WTC11 (cell line): ENCODE measurements at regions not wholly inside any gene's neighbourhood (a gene's known extent, or its start where the extent isn't known, plus 50 kb on each side); places are given as distances from the start of the nearest gene placed in this dataset.

Experiments
- CBFB ChIP-seq: sonication (generic); formaldehyde crosslinking; IDR thresholded peaks from 2 replicates; pipeline ENCODE4 v1.8.1; 2022; ENCODE audit warnings: mild to moderate bottlenecking, low read depth, missing genetic modification reagents
- CREM ChIP-seq: sonication (generic); formaldehyde crosslinking; IDR thresholded peaks from 2 replicates; pipeline ENCODE4 v1.8.1; 2022; ENCODE audit warnings: mild to moderate bottlenecking, missing genetic modification reagents, moderate library complexity
- ETV6 ChIP-seq: sonication (generic); formaldehyde crosslinking; IDR thresholded peaks from 2 replicates; pipeline ENCODE4 v1.8.1; 2022; ENCODE audit warnings: mild to moderate bottlenecking, missing genetic modification reagents
- NR2C2 ChIP-seq: sonication (generic); formaldehyde crosslinking; IDR thresholded peaks from 2 replicates; pipeline ENCODE4 v1.8.0; 2022; ENCODE audit warnings: mild to moderate bottlenecking, missing genetic modification reagents
- NR3C1 ChIP-seq: sonication (generic); formaldehyde crosslinking; conservative IDR thresholded peaks from 2 replicates; pipeline ENCODE4 v1.8.1; 2023; ENCODE audit warnings: low read depth, mild to moderate bottlenecking, missing genetic modification reagents
- SP1 ChIP-seq: sonication (generic); formaldehyde crosslinking; conservative IDR thresholded peaks from 2 replicates; pipeline ENCODE4 v1.8.1; 2022; ENCODE audit warnings: missing genetic modification reagents
- TCF7 ChIP-seq: sonication (generic); formaldehyde crosslinking; IDR thresholded peaks from 2 replicates; pipeline ENCODE4 v1.8.0; 2022; ENCODE audit warnings: mild to moderate bottlenecking, low read depth, missing genetic modification reagents, moderate library complexity
- TEAD1 ChIP-seq: sonication (generic); formaldehyde crosslinking; IDR thresholded peaks from 2 replicates; pipeline ENCODE4 v1.8.0; 2022; ENCODE audit warnings: mild to moderate bottlenecking, missing genetic modification reagents
- ZNF263 ChIP-seq: sonication (generic); formaldehyde crosslinking; IDR thresholded peaks from 2 replicates; pipeline ENCODE4 v1.8.1; 2022; ENCODE audit warnings: low read depth, mild to moderate bottlenecking, moderate library complexity, missing genetic modification reagents
- ZNF423 ChIP-seq: fragments of 250-450 bp; sonication (Bioruptor Pico); IDR thresholded peaks from 2 replicates; pipeline ENCODE4 v2.1.2; 2022; ENCODE audit warnings: mild to moderate bottlenecking, moderate library complexity
- TF ChIP-seq, protein P1 (sequence below): fragments of 200-600 bp; IDR thresholded peaks from 2 replicates; pipeline ENCODE4 v1.8.0; 2022; ENCODE audit warnings: antibody characterized with exemption
- TF ChIP-seq, protein P2 (sequence below): sonication (generic); formaldehyde crosslinking; IDR thresholded peaks from 2 replicates; pipeline ENCODE4 v1.8.0; 2022; ENCODE audit warnings: mild to moderate bottlenecking, missing genetic modification reagents
- TF ChIP-seq, protein P3 (sequence below): sonication (generic); formaldehyde crosslinking; IDR thresholded peaks from 2 replicates; pipeline ENCODE4 v1.8.1; 2023; ENCODE audit warnings: mild to moderate bottlenecking, missing genetic modification reagents, borderline replicate concordance

DNA sequence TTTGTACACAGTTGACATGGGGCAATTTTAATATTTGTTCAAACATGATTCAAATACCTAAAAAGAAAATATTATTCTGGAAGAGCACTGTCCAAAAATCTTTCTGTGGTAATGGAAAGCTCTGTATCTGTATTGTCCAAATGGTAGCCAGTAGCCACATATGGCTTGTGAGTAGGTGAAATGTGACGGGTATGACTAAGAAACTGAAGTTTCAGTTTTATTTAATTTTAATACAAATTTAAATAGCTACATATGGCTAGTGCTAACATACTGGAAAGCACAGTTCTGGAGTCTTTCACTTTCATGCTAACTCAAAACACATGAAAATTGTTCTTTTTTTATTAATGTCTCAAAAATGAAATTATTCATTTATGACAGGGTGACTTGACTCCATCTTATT, 132.6 kb downstream of the PLK2 start:
- TF ChIP-seq ETV6 (CRISPR knock-in tag) (no peak), NR2C2 (no peak), ZNF423 (CRISPR knock-in tag) (no peak), TEAD1 (CRISPR knock-in tag) (no peak), CBFB (CRISPR knock-in tag) (no peak), CREM (CRISPR knock-in tag) (no peak), TCF7 (no peak), NR3C1 (no peak), SP1 (CRISPR knock-in tag) (no peak), ZNF263 (CRISPR knock-in tag) (no peak)
- TF ChIP-seq, protein P1, sequence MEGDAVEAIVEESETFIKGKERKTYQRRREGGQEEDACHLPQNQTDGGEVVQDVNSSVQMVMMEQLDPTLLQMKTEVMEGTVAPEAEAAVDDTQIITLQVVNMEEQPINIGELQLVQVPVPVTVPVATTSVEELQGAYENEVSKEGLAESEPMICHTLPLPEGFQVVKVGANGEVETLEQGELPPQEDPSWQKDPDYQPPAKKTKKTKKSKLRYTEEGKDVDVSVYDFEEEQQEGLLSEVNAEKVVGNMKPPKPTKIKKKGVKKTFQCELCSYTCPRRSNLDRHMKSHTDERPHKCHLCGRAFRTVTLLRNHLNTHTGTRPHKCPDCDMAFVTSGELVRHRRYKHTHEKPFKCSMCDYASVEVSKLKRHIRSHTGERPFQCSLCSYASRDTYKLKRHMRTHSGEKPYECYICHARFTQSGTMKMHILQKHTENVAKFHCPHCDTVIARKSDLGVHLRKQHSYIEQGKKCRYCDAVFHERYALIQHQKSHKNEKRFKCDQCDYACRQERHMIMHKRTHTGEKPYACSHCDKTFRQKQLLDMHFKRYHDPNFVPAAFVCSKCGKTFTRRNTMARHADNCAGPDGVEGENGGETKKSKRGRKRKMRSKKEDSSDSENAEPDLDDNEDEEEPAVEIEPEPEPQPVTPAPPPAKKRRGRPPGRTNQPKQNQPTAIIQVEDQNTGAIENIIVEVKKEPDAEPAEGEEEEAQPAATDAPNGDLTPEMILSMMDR, result no peak
- TF ChIP-seq, protein P2, sequence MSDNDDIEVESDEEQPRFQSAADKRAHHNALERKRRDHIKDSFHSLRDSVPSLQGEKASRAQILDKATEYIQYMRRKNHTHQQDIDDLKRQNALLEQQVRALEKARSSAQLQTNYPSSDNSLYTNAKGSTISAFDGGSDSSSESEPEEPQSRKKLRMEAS, result no peak
- TF ChIP-seq, protein P3, sequence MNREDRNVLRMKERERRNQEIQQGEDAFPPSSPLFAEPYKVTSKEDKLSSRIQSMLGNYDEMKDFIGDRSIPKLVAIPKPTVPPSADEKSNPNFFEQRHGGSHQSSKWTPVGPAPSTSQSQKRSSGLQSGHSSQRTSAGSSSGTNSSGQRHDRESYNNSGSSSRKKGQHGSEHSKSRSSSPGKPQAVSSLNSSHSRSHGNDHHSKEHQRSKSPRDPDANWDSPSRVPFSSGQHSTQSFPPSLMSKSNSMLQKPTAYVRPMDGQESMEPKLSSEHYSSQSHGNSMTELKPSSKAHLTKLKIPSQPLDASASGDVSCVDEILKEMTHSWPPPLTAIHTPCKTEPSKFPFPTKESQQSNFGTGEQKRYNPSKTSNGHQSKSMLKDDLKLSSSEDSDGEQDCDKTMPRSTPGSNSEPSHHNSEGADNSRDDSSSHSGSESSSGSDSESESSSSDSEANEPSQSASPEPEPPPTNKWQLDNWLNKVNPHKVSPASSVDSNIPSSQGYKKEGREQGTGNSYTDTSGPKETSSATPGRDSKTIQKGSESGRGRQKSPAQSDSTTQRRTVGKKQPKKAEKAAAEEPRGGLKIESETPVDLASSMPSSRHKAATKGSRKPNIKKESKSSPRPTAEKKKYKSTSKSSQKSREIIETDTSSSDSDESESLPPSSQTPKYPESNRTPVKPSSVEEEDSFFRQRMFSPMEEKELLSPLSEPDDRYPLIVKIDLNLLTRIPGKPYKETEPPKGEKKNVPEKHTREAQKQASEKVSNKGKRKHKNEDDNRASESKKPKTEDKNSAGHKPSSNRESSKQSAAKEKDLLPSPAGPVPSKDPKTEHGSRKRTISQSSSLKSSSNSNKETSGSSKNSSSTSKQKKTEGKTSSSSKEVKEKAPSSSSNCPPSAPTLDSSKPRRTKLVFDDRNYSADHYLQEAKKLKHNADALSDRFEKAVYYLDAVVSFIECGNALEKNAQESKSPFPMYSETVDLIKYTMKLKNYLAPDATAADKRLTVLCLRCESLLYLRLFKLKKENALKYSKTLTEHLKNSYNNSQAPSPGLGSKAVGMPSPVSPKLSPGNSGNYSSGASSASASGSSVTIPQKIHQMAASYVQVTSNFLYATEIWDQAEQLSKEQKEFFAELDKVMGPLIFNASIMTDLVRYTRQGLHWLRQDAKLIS (CRISPR knock-in tag), result no peak
